ENCODE measurements at regions not wholly inside any gene's neighbourhood (a gene's known extent, or its start where the extent isn't known, plus 50 kb on each side); places are given as distances from the start of the nearest gene placed in this dataset.

DNA sequence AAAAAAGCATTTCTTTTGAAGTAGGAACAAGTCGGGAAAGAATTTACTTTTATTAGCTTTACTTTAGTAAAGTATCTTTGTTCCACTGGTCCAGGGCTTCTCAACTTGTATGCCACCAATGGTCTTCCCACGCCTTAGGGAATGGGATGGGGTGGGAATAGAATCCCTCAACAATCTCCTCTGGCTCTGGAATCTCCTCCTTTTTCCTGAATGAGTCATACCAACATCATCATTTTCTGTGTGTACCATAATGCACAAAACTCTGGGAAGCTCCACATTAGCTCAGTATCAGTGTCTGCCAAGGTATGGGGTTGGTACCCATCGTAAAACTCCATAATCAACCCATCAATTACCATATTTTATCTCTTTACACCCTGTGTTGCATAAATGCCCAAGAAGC, 159.4 kb upstream of the BMPER start:
- TF ChIP-seq, protein P1, sequence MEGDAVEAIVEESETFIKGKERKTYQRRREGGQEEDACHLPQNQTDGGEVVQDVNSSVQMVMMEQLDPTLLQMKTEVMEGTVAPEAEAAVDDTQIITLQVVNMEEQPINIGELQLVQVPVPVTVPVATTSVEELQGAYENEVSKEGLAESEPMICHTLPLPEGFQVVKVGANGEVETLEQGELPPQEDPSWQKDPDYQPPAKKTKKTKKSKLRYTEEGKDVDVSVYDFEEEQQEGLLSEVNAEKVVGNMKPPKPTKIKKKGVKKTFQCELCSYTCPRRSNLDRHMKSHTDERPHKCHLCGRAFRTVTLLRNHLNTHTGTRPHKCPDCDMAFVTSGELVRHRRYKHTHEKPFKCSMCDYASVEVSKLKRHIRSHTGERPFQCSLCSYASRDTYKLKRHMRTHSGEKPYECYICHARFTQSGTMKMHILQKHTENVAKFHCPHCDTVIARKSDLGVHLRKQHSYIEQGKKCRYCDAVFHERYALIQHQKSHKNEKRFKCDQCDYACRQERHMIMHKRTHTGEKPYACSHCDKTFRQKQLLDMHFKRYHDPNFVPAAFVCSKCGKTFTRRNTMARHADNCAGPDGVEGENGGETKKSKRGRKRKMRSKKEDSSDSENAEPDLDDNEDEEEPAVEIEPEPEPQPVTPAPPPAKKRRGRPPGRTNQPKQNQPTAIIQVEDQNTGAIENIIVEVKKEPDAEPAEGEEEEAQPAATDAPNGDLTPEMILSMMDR (IDR thresholded peaks at IDR 0.05; ENCODE audit: insufficient read depth, low read length, missing control alignments) = no peak
- DNase-seq (ENCODE audit: low read depth, low spot score) = no peak
- H3K4me3 ChIP-seq (ENCODE audit: low read depth, low read length) = no peak overlapping the region
- ChIA-PET CTCF (interaction anchor here (5.3 kb wide), 1 partner anchor 12 kb away, joined by 23 read pairs; no protein-coding TSS in a partner anchor), POLR2A (no interaction called here)

DNA sequence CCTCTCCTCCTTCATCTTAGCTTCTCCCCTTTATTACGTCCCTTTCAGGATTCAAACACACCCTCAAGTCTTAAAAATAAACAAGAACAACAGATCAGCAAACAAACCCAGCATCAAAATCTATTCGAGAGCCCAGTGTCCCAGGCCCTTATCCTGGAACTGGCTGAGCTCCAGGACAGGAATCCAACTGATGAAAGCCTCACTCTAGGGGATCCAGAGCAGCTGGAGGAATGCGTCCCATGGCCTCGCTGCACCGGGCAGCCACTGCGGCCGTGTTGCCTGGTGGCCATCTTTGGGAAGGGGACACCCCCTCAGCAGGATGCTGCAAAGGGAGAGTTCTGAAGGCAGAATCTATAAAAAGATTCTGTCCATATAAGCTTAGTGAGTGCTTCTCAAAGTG, 156.5 kb upstream of the BMPER start:
- ChIA-PET POLR2A (no interaction called here), CTCF (interaction anchor here (0.9 to 5.3 kb wide), 5 partner anchors 9 to 289 kb away, joined by 3 to 23 read pairs (median 3); no protein-coding TSS in a partner anchor)
- H3K4me3 ChIP-seq (ENCODE audit: low read depth, low read length) = no peak overlapping the region
- TF ChIP-seq, protein P1 (IDR thresholded peaks at IDR 0.05; ENCODE audit: insufficient read depth, low read length, missing control alignments) = no peak
- no peak for DNase-seq (ENCODE audit: low read depth, low spot score)

DNA sequence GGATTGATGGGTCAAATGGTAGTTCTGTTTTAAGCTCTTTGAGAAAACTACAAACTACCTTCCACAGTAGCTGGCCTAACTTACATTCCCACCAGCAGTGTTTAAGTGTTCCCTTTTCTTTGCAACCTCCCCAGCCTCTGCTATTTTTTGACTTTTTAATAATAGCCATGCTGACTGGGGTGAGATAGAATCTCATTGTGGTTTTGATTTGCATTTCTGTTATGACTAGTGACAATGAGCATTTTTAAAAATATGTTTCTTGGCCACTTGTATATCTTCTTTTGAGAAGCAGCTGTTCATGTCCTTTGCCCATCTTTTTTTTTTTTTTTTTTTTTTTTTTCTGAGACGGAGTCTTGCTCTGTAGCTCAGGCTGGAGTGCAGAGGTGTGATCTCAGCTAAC, 155.2 kb upstream of the BMPER start:
- CTCF ChIA-PET = interaction anchor here (1.2 to 1.7 kb wide), 2 partner anchors 8 to 146 kb away, joined by 4 to 6 read pairs; no protein-coding TSS in a partner anchor
- peak; percentile 41 for DNase-seq (ENCODE audit: low read depth, low spot score)
- H3K4me3 ChIP-seq (ENCODE audit: low read depth, low read length) = no peak overlapping the region
- TF ChIP-seq, protein P1 (IDR thresholded peaks at IDR 0.05; ENCODE audit: insufficient read depth, low read length, missing control alignments) = no peak
- POLR2A ChIA-PET = no interaction called here

DNA sequence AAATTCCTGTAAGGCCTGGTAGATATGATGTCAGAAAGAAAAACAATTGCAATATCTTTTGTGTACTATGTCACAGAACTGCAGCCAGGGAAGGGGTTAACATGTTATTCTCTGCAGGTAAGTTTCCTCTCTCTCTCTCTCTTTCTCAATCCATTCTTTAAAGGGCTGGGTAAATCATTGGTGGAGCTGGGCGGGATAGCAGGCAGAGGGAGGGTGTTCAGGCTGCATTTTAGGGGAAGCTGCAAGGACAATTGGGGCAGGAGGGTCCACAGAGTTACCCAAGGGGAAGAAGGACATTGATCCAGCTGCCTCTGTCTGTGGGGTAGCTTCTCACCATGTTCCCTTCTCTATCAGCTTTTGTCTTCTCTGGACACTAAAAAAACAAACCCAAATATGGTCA, 153.9 kb upstream of the BMPER start:
- no peak overlapping the region for H3K4me3 ChIP-seq (ENCODE audit: low read depth, low read length)
- TF ChIP-seq, protein P1 (IDR thresholded peaks at IDR 0.05; ENCODE audit: insufficient read depth, low read length, missing control alignments) = no peak
- POLR2A ChIA-PET = no interaction called here
- no peak for DNase-seq (ENCODE audit: low read depth, low spot score)
- CTCF ChIA-PET = interaction anchor here (0.6 to 1.7 kb wide), 5 partner anchors 9 to 181 kb away, joined by 3 to 6 read pairs (median 4); no protein-coding TSS in a partner anchor

DNA sequence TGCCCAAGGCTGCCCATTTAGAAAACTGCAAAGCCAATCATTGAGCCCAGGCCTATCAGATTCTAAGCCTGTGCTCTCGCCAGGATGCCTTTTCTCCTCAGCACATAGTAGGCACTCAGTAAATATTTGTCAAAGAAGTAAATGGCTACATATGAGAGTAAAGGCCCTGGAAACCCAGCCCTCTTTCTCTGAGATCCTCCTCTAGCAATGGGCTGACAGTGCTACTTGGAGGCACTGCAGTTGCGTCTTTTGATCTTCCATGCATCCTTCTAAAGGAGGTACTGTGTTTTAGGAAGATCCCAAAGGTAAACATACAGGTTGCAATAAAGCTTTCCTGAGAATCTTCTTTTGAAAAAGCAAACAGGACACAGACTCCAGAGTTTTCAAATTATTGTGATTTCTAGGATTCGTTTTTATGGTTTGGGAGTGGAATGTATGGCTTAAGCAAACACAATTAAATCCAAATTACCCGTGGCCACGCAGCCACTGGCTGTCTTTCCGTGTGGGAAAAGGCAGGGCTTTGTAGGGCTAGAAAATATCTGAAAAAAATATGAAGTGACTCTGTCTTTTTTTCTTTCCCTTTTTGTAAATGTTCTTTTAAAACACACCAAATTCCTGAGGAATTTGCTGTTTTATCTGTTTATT, 151.3 kb upstream of the BMPER start:
- CTCF ChIA-PET = no interaction called here
- no peak overlapping the region for H3K4me3 ChIP-seq (ENCODE audit: low read depth, low read length)
- DNase-seq (ENCODE audit: low read depth, low spot score) = no peak
- POLR2A ChIA-PET = no interaction called here
- TF ChIP-seq, protein P1 (IDR thresholded peaks at IDR 0.05; ENCODE audit: insufficient read depth, low read length, missing control alignments) = no peak

DNA sequence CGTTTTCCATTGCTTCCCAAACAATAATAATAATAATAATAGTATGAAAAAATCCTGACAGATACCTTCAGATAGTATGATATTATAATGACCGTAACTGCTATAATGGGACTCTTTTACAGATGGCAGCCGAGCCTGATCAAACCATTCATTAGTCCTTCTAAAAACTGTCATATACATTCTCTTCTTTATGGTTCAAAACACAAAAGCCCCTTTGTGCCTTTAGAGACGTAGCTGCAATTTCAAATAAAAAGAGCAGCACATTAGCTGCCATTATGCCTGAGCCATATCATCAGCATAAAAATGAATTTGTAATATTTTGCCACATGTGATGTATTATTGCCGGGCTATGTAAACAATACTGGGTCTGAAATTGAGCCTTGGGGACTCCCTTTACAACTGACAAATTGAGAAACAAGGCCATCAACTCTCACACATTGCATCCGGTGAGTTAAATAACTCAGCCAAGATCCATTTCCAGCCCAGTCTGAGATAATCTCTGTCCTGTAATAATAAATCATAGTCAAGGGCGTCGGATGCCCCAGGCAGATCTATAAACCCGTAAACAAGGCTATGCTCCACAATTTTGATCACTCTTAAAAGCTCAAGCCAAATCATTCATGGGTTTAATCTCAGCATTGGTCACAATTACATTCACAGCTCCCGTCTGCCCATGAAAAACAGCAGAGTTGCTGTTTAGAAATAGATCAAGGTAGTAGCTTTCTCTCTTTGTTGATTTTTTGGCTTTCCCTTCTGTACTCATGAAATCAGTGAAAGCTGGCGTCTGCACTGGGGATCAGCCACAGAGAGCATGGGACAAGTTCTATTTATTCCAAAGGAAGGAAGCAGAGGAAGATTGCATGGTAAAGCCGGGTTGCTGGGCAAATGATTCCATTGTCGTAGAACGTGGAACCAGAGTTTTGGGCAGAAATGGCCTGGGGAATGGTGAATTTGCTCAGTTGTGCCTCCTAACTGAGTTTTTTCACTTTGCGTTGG, 150.1 kb upstream of the BMPER start:
- H3K4me3 ChIP-seq (ENCODE audit: low read depth, low read length) = no peak overlapping the region
- POLR2A ChIA-PET = no interaction called here
- CTCF ChIA-PET = interaction anchor here (0.8 to 7.6 kb wide), 10 partner anchors 34 to 570 kb away, joined by 3 to 126 read pairs (median 4); no protein-coding TSS in a partner anchor
- no peak for DNase-seq (ENCODE audit: low read depth, low spot score)
- TF ChIP-seq, protein P1 (IDR thresholded peaks at IDR 0.05; ENCODE audit: insufficient read depth, low read length, missing control alignments) = no peak

Data from AG04449 (cell line).